ENCODE measurements at regions not wholly inside any gene's neighbourhood (a gene's known extent, or its start where the extent isn't known, plus 50 kb on each side); places are given as distances from the start of the nearest gene placed in this dataset.

DNA sequence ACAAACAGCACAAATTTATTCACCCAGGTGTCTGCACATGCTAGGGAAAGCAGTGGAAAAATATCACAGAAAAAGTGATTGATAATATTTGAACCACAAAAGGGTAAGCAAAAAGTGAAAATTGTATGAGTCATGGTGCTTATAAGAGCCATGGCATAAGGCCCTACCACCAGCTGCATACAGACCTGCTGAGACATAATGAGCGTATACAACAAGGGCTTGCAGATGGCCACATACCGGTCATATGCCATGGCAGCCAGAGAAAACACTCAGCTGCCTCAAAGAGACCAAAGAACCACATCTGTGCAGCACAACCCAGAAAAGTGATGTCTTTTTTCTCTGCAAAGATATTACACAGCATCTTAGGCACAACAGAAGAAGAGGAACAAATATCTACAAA lies 71.4 kb upstream of the OR9G4 start:
- no peaks in the 10 kb centered on the region for H3K79me2 ChIP-seq (ENCODE audit: control insufficient read depth, insufficient read depth, low read length)
- RAD21 ChIA-PET (ENCODE audit: unreplicated experiment), result no interaction called here
- no TSS peak for BruUV-seq (replicated peaks)
- ATAC-seq (no peak), FAIRE-seq (no peak), DNase-seq (ENCODE audit: low read depth, low spot score) (no peak)
- no peak overlapping the region for H3K27ac ChIP-seq (ENCODE audit: control insufficient read depth, insufficient read depth)
- H4K20me1 ChIP-seq (ENCODE audit: control insufficient read depth, insufficient read depth), result no peaks in the 10 kb centered on the region
- no peaks in the 10 kb centered on the region for H3K9me3 ChIP-seq (replicated peaks; ENCODE audit: control insufficient read depth, insufficient read depth, low read length)
- 51% methylated on average over 2 of the region's 2 CpGs for WGBS (ENCODE audit: insufficient coverage, insufficient replicate concordance, low lambda C conversion rate, missing lambda C conversion rate)
- SMC1A ChIA-PET (ENCODE audit: uncharacterized antibody, unreplicated experiment), result no interaction called here
- no peaks in the 10 kb centered on the region for H3K27me3 ChIP-seq (replicated peaks in 1 of 2; ENCODE audit: control insufficient read depth in 2 of 2, insufficient read depth in 2 of 2, low read length in 1 of 2)
- in situ Hi-C loops (cut with MboI) (no loop called here), intact Hi-C loops (cut with micrococcal nuclease; ENCODE audit: unreplicated experiment) (no loop called here)
- H2AFZ ChIP-seq (ENCODE audit: control insufficient read depth, low read depth, low read length), result no peak overlapping the region
- no peak overlapping the region for H3K4me2 ChIP-seq (ENCODE audit: control insufficient read depth, insufficient read depth)
- H3K4me1 ChIP-seq (ENCODE audit: control insufficient read depth, insufficient read depth, low read length), result no peaks in the 10 kb centered on the region
- no peak overlapping the region for H3K4me3 ChIP-seq
- H3K9ac ChIP-seq (ENCODE audit: control insufficient read depth, insufficient read depth, low read length), result no peak overlapping the region
- POLR2A ChIA-PET, result no interaction called here
- CTCF ChIA-PET, result interaction anchor here (1.0 kb wide), 1 partner anchor 430 kb away, joined by 3 read pairs; no protein-coding TSS in a partner anchor
- TF ChIP-seq ZNF217 (IDR thresholded peaks at IDR 0.05) (no peak), TCF12 (IDR thresholded peaks at IDR 0.05; ENCODE audit: low read depth, low read length) (no peak), STAT1 (conservative IDR thresholded peaks at IDR 0.05) (no peak), EGR1 (IDR thresholded peaks at IDR 0.05; ENCODE audit: borderline replicate concordance in 1 of 2, low read depth in 2 of 2, low read length in 2 of 2) (no peak), JUNB (IDR thresholded peaks at IDR 0.05) (no peak), EP300 (IDR thresholded peaks at IDR 0.05; ENCODE audit: borderline replicate concordance in 1 of 2, control insufficient read depth in 1 of 2, low read depth in 2 of 2, low read length in 2 of 2) (no peak), RFX5 (IDR thresholded peaks at IDR 0.05; ENCODE audit: low read depth, low read length) (no peak), SUPT20H (IDR thresholded peaks at IDR 0.05; ENCODE audit: borderline replicate concordance, control insufficient read depth, low read depth, low read length) (no peak), NFIC (IDR thresholded peaks at IDR 0.05; ENCODE audit: low read depth, low read length) (no peak), PML (IDR thresholded peaks at IDR 0.05; ENCODE audit: low read length) (no peak), BHLHE40 (IDR thresholded peaks at IDR 0.05; ENCODE audit: borderline replicate concordance in 1 of 2, low read depth in 2 of 2, low read length in 1 of 2) (no peak), CEBPB (IDR thresholded peaks at IDR 0.05; ENCODE audit: borderline replicate concordance in 1 of 2, low read depth in 2 of 2, low read length in 2 of 2) (no peak)
- TF ChIP-seq, protein P1, sequence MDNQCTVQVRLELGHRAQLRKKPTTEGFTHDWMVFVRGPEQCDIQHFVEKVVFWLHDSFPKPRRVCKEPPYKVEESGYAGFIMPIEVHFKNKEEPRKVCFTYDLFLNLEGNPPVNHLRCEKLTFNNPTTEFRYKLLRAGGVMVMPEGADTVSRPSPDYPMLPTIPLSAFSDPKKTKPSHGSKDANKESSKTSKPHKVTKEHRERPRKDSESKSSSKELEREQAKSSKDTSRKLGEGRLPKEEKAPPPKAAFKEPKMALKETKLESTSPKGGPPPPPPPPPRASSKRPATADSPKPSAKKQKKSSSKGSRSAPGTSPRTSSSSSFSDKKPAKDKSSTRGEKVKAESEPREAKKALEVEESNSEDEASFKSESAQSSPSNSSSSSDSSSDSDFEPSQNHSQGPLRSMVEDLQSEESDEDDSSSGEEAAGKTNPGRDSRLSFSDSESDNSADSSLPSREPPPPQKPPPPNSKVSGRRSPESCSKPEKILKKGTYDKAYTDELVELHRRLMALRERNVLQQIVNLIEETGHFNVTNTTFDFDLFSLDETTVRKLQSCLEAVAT (IDR thresholded peaks at IDR 0.05), result no peak
- H3K36me3 ChIP-seq (ENCODE audit: control insufficient read depth in 2 of 2, insufficient read depth in 2 of 2, low read length in 1 of 2), result no peaks in the 10 kb centered on the region

Data from GM12878 (cell line).